Cardiac fibroblast (primary cell): ENCODE measurements at regions not wholly inside any gene's neighbourhood (a gene's known extent, or its start where the extent isn't known, plus 50 kb on each side); places are given as distances from the start of the nearest gene placed in this dataset.

Experiments used
- DNase-seq, 2 donors: peaks; one replicate each; pipeline versions ENCODE4 v3.0.0 to v3.0.0-alpha.2; 2010; ENCODE audit warnings: low read depth in 2 of 2
- H3K4me3 ChIP-seq, 2 donors: replicated peaks in 1 of 2; 1 replicate in 1 of 2; 2 replicates in 1 of 2; pipeline ENCODE4 v1.5.1; 2011; ENCODE audit warnings: low read depth in 2 of 2, low read length in 2 of 2, mild to moderate bottlenecking in 2 of 2, moderate library complexity in 1 of 2
- TF ChIP-seq, protein P1 (sequence below): IDR thresholded peaks from one replicate; pipeline ENCODE4 v1.5.1; 2011; ENCODE audit warnings: low read depth, mild to moderate bottlenecking, low read length, inconsistent platforms

- H3K4me3 ChIP-seq = no peak overlapping the region
- TF ChIP-seq, protein P1, sequence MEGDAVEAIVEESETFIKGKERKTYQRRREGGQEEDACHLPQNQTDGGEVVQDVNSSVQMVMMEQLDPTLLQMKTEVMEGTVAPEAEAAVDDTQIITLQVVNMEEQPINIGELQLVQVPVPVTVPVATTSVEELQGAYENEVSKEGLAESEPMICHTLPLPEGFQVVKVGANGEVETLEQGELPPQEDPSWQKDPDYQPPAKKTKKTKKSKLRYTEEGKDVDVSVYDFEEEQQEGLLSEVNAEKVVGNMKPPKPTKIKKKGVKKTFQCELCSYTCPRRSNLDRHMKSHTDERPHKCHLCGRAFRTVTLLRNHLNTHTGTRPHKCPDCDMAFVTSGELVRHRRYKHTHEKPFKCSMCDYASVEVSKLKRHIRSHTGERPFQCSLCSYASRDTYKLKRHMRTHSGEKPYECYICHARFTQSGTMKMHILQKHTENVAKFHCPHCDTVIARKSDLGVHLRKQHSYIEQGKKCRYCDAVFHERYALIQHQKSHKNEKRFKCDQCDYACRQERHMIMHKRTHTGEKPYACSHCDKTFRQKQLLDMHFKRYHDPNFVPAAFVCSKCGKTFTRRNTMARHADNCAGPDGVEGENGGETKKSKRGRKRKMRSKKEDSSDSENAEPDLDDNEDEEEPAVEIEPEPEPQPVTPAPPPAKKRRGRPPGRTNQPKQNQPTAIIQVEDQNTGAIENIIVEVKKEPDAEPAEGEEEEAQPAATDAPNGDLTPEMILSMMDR = no peak
- no peak for DNase-seq
Measured at GRCh38 chr10:4337563-4337962, 488.4 kb upstream of the AKR1E2 start.

DNA sequence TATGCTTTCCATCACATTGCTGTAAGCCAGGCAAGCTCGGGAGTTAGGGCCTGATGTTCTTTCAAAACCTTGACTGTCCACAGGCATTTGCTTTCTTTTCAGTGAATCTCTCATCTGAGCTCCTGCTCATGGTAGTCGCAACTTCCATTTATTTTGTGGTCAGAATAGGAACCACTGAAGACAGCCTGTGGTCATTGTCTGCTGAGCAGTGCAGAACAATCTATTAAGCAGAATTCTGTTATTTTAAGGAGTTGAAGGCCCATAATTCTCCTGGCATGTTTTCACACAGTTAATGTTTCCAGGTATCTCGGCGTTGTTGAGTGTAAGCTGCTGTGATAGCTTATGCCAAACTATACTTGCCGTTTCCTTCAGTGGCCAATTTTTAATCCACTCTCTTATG lies 491.1 kb upstream of the AKR1E2 start:
- TF ChIP-seq, protein P1 = no peak
- H3K4me3 ChIP-seq = no peak overlapping the region
- DNase-seq = no peak

- TF ChIP-seq, protein P1 = no peak
- H3K4me3 ChIP-seq = no peak overlapping the region
- DNase-seq = no peak
Measured at GRCh38 chr10:4334015-4334414, 492.0 kb upstream of the AKR1E2 start.

DNA sequence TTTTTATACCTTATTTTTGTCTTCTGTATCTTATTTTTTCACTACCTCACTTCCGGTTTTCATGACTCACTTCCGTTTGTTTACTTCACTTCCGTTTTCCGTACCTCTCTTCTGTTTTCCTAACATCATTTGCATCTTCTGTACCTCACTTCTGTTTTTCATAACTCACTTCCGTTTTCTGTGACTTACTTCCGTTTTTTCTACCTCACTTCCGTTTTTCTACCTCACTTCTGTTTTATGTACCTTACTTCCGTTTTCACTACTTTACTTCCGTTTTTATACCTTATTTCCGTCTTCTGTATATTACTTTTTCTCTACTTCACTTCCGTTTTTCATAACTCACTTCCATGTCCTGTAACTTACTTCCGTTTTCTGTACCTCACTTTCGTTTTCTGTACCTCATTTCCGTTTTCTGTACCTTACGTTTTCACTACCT lies 492.5 kb upstream of the AKR1E2 start:
- TF ChIP-seq, protein P1 = no peak
- no peak for DNase-seq

GRCh38 chr10:4332764-4333458 lies 493.1 kb upstream of the AKR1E2 start:
- TF ChIP-seq, protein P1 = no peak
- DNase-seq = no peak
- no peak overlapping the region for H3K4me3 ChIP-seq

More for the DNA sequence above, 492.5 kb upstream of the AKR1E2 start:
- H3K4me3 ChIP-seq = no peak overlapping the region

- DNase-seq = no peak
- no peak overlapping the region for H3K4me3 ChIP-seq
- TF ChIP-seq, protein P1 = no peak
Measured at GRCh38 chr10:4331150-4331549, 494.9 kb upstream of the AKR1E2 start.

DNA sequence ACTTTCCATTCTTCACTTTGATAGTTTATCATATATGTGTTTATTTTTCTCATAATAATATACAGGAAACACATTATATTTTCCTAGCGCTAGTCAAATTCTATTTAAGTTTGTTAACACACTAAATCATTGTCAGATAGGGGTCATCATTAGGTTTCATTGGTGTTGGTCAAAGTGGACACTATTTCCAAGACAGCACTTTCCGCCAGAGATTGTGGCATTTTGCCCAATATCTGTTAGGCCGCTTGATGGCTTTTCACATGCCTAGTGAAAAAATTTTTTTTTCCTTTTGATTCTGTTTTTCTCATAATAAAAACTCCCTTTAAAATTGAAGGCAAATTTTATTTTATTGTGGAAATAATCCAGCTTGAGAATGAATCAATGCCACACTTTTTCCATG lies 495.4 kb upstream of the AKR1E2 start:
- no peak overlapping the region for H3K4me3 ChIP-seq
- TF ChIP-seq, protein P1 = no peak
- no peak for DNase-seq
